WTC11 (cell line): ENCODE measurements at regions not wholly inside any gene's neighbourhood (a gene's known extent, or its start where the extent isn't known, plus 50 kb on each side); places are given as distances from the start of the nearest gene placed in this dataset.

Experiments used
- FOXP1 ChIP-seq: sonication (generic); formaldehyde crosslinking; IDR thresholded peaks from 2 replicates; pipeline ENCODE4 v1.8.0; 2022; ENCODE audit warnings: missing genetic modification reagents, mild to moderate bottlenecking, moderate library complexity, borderline replicate concordance
- IRF2 ChIP-seq: sonication (generic); formaldehyde crosslinking; IDR thresholded peaks from 2 replicates; pipeline ENCODE4 v1.8.0; 2022; ENCODE audit warnings: low read depth, missing genetic modification reagents, borderline replicate concordance
- JUN ChIP-seq: sonication (generic); formaldehyde crosslinking; IDR thresholded peaks from 2 replicates; pipeline ENCODE4 v1.8.0; 2023; ENCODE audit warnings: mild to moderate bottlenecking, missing genetic modification reagents
- OVOL2 ChIP-seq: fragments of 250-450 bp; sonication (Bioruptor Pico); IDR thresholded peaks from 2 replicates; pipeline ENCODE4 v1.9.0; 2021; ENCODE audit warnings: mild to moderate bottlenecking, borderline replicate concordance
- RELA ChIP-seq: sonication (generic); formaldehyde crosslinking; IDR thresholded peaks from 2 replicates; pipeline ENCODE4 v1.8.1; 2022; ENCODE audit warnings: missing genetic modification reagents, mild to moderate bottlenecking, borderline replicate concordance
- SP1 ChIP-seq: sonication (generic); formaldehyde crosslinking; conservative IDR thresholded peaks from 2 replicates; pipeline ENCODE4 v1.8.1; 2022; ENCODE audit warnings: missing genetic modification reagents
- ZNF121 ChIP-seq: sonication (generic); formaldehyde crosslinking; IDR thresholded peaks from 2 replicates; pipeline ENCODE4 v1.8.0; 2023; ENCODE audit warnings: missing genetic modification reagents
- ZNF219 ChIP-seq: sonication (generic); formaldehyde crosslinking; IDR thresholded peaks from 2 replicates; pipeline ENCODE4 v1.8.0; 2023; ENCODE audit warnings: missing genetic modification reagents, mild to moderate bottlenecking, borderline replicate concordance
- ZNF232 ChIP-seq: sonication (generic); formaldehyde crosslinking; IDR thresholded peaks from 2 replicates; pipeline ENCODE4 v1.8.0; 2022; ENCODE audit warnings: mild to moderate bottlenecking, missing genetic modification reagents
- TF ChIP-seq, protein P1 (sequence below): sonication (generic); formaldehyde crosslinking; IDR thresholded peaks from 2 replicates; pipeline ENCODE4 v1.8.1; 2023; ENCODE audit warnings: mild to moderate bottlenecking, moderate library complexity, missing genetic modification reagents
- TF ChIP-seq, protein P2 (sequence below): fragments of 200-600 bp; IDR thresholded peaks from 2 replicates; pipeline ENCODE4 v1.8.0; 2022; ENCODE audit warnings: antibody characterized with exemption
- TF ChIP-seq, protein P3 (sequence below): sonication (generic); formaldehyde crosslinking; IDR thresholded peaks from 2 replicates; pipeline ENCODE4 v1.8.0; 2022; ENCODE audit warnings: mild to moderate bottlenecking, missing genetic modification reagents

DNA sequence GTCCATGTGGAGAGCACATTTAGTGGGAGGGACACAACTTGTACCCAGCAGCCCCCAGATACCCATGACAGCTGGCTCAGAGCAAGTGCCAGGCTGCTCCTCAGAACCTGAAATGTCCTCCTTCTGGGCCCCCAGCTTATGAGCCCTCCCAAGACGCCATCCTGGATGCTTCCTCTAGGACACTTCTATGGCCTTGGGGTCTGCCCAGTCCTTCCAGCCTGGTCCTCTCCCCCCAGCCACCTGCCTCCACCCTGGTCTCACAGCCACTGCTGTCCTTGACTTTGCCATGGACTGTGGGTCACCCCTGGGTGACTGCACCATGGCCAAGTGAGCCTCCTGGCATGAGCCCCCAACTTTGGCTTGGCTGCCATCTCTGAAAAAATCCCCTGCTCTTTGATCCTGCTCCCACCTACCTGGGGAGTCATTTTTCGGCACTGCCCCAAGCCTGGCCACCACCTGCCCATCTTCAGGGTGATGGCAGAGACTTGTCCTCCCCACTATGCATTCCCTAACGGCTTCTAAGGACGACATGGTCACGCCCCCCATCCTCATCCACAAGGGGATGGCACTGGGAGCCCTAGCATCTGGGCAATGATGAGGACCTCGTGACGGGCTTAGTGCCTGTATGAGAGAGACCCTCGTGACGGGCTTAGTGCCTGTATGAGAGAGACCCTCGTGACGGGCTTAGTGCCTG is 323.7 kb downstream of the TMEM121 start:
- TF ChIP-seq IRF2 (CRISPR knock-in tag) (no peak), ZNF219 (CRISPR knock-in tag) (no peak), JUN (CRISPR knock-in tag) (no peak), RELA (CRISPR knock-in tag) (no peak), FOXP1 (CRISPR knock-in tag) (no peak), ZNF121 (CRISPR knock-in tag) (no peak), SP1 (no peak), OVOL2 (no peak), ZNF232 (CRISPR knock-in tag) (no peak)
- TF ChIP-seq, protein P1, sequence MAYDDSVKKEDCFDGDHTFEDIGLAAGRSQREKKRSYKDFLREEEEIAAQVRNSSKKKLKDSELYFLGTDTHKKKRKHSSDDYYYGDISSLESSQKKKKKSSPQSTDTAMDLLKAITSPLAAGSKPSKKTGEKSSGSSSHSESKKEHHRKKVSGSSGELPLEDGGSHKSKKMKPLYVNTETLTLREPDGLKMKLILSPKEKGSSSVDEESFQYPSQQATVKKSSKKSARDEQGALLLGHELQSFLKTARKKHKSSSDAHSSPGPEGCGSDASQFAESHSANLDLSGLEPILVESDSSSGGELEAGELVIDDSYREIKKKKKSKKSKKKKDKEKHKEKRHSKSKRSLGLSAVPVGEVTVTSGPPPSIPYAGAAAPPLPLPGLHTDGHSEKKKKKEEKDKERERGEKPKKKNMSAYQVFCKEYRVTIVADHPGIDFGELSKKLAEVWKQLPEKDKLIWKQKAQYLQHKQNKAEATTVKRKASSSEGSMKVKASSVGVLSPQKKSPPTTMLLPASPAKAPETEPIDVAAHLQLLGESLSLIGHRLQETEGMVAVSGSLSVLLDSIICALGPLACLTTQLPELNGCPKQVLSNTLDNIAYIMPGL = no peak
- TF ChIP-seq, protein P2, sequence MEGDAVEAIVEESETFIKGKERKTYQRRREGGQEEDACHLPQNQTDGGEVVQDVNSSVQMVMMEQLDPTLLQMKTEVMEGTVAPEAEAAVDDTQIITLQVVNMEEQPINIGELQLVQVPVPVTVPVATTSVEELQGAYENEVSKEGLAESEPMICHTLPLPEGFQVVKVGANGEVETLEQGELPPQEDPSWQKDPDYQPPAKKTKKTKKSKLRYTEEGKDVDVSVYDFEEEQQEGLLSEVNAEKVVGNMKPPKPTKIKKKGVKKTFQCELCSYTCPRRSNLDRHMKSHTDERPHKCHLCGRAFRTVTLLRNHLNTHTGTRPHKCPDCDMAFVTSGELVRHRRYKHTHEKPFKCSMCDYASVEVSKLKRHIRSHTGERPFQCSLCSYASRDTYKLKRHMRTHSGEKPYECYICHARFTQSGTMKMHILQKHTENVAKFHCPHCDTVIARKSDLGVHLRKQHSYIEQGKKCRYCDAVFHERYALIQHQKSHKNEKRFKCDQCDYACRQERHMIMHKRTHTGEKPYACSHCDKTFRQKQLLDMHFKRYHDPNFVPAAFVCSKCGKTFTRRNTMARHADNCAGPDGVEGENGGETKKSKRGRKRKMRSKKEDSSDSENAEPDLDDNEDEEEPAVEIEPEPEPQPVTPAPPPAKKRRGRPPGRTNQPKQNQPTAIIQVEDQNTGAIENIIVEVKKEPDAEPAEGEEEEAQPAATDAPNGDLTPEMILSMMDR = no peak
- TF ChIP-seq, protein P3, sequence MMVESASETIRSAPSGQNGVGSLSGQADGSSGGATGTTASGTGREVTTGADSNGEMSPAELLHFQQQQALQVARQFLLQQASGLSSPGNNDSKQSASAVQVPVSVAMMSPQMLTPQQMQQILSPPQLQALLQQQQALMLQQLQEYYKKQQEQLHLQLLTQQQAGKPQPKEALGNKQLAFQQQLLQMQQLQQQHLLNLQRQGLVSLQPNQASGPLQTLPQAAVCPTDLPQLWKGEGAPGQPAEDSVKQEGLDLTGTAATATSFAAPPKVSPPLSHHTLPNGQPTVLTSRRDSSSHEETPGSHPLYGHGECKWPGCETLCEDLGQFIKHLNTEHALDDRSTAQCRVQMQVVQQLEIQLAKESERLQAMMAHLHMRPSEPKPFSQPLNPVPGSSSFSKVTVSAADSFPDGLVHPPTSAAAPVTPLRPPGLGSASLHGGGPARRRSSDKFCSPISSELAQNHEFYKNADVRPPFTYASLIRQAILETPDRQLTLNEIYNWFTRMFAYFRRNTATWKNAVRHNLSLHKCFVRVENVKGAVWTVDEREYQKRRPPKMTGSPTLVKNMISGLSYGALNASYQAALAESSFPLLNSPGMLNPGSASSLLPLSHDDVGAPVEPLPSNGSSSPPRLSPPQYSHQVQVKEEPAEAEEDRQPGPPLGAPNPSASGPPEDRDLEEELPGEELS (CRISPR knock-in tag) = no peak
